ENCODE measurements at regions not wholly inside any gene's neighbourhood (a gene's known extent, or its start where the extent isn't known, plus 50 kb on each side); places are given as distances from the start of the nearest gene placed in this dataset.

- DNase-seq, result no peak
These were observed 125.6 kb upstream of the TMEM106B start for GRCh38 chr7:12085516-12085915.

- no peak for DNase-seq
These were observed 120.9 kb upstream of the TMEM106B start for GRCh38 chr7:12089951-12090756.

- DNase-seq, result no peak
These were observed 120.3 kb upstream of the TMEM106B start for GRCh38 chr7:12090757-12091221.

- no peak for DNase-seq
These were observed 119.9 kb upstream of the TMEM106B start for GRCh38 chr7:12091231-12091630.

- DNase-seq, result no peak
These were observed 118.5 kb upstream of the TMEM106B start for GRCh38 chr7:12092499-12093130.

GRCh38 chr7:12093365-12093764, 117.7 kb upstream of the TMEM106B start:
- no peak for DNase-seq

- no peak for DNase-seq
These were observed 116.7 kb upstream of the TMEM106B start for GRCh38 chr7:12094365-12094921.

- no peak for DNase-seq
These were observed 109.0 kb upstream of the TMEM106B start for GRCh38 chr7:12102126-12102525.

- DNase-seq, result no peak
These were observed 108.6 kb upstream of the TMEM106B start for GRCh38 chr7:12102527-12102926.

- no peak for DNase-seq
These were observed 107.1 kb upstream of the TMEM106B start for GRCh38 chr7:12103948-12104347.

- DNase-seq, result no peak
These were observed 103.7 kb upstream of the TMEM106B start for GRCh38 chr7:12107381-12107780.

GRCh38 chr7:12107841-12108254, 103.2 kb upstream of the TMEM106B start:
- no peak for DNase-seq

- no peak for DNase-seq
These were observed 100.7 kb upstream of the TMEM106B start for GRCh38 chr7:12110425-12110824.

GRCh38 chr7:12111422-12112405, 99.4 kb upstream of the TMEM106B start:
- peak in 1 of 3 donors; percentile 2 for DNase-seq

- no peak for DNase-seq
These were observed 93.9 kb upstream of the TMEM106B start for GRCh38 chr7:12117170-12117569.

GRCh38 chr7:12119620-12120303, 91.3 kb upstream of the TMEM106B start:
- no peak for DNase-seq

- no peak for DNase-seq
These were observed 90.5 kb upstream of the TMEM106B start for GRCh38 chr7:12120632-12121031.

GRCh38 chr7:12123172-12123571, 87.9 kb upstream of the TMEM106B start:
- DNase-seq, result no peak

- no peak for DNase-seq
These were observed 87.1 kb upstream of the TMEM106B start for GRCh38 chr7:12124028-12124427.

- no peak for DNase-seq
These were observed 83.6 kb upstream of the TMEM106B start for GRCh38 chr7:12127455-12127854.

GRCh38 chr7:12130609-12131008, 80.5 kb upstream of the TMEM106B start:
- no peak for DNase-seq

GRCh38 chr7:12131122-12131521, 80.0 kb upstream of the TMEM106B start:
- DNase-seq, result no peak

All from suppressor macrophage treated with lipopolysaccharide for 1 hour (primary cell).